ENCODE measurements at regions not wholly inside any gene's neighbourhood (a gene's known extent, or its start where the extent isn't known, plus 50 kb on each side); places are given as distances from the start of the nearest gene placed in this dataset.
A peak's percentile ranks its signal among the peaks of the same experiment; 100 is the strongest.

- CTCF ChIA-PET: no interaction called here
- Histone ChIP-seq H3K9me3 (ENCODE audit: control insufficient read depth, insufficient read depth, low read depth, low read length) (no peaks in the 10 kb centered on the region), H3K4me3 (ENCODE audit: low read depth, low read length) (no peak overlapping the region), H3K36me3 (ENCODE audit: control insufficient read depth in 2 of 2, insufficient read depth in 1 of 2, low read length in 2 of 2) (no peaks in the 10 kb centered on the region), H3K4me1 (ENCODE audit: control insufficient read depth, insufficient read depth, low read length) (no peaks in the 10 kb centered on the region), H3K27ac (ENCODE audit: extremely low read depth, low read depth, low read length) (no peak overlapping the region)
- TF ChIP-seq ZNF792 (tag by site-specific recombination; IDR thresholded peaks at IDR 0.05): no peak
- TF ChIP-seq BCL11B (tag by site-specific recombination; IDR thresholded peaks at IDR 0.05; ENCODE audit: low read depth): no peak
- no peak for TF ChIP-seq ZNF19 (tag by site-specific recombination; IDR thresholded peaks at IDR 0.05; ENCODE audit: low read depth)
- POLR2A ChIA-PET: no interaction called here
These were observed 1015.3 kb upstream of the NOVA1 start for GRCh38 chr14:27613102-27613501.

DNA sequence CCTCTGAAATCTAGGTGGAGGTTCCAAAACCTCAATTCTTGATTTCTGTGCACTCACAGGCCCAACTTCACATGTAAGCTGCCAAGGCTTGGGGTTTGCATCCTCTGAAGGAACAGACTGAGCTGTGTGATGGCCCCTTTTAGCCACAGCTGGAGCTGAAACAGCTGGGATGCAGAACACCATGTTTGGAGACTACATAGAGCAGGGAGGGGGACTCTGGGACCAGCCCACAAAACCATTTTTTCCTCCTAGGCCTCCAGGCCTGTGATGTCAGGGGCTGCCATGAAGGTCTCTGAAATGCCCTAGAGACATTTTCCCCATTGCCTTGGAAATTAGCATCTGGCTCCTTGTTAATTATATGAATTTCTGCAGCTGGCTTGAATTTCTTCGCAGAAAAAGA, 1025.9 kb upstream of the NOVA1 start:
- POLR2A ChIA-PET: no interaction called here
- no peak for TF ChIP-seq PRDM10 (tag by site-specific recombination; IDR thresholded peaks at IDR 0.05)
- TF ChIP-seq SETDB1 (IDR thresholded peaks at IDR 0.05; ENCODE audit: insufficient read length, low read length): peak; percentile 62
- peak; percentile 78 for TF ChIP-seq ZNF585B (tag by site-specific recombination; IDR thresholded peaks at IDR 0.05)
- no peak for TF ChIP-seq ZEB2 (tag by site-specific recombination; IDR thresholded peaks at IDR 0.05)
- TF ChIP-seq ZNF366 (tag by site-specific recombination; conservative IDR thresholded peaks at IDR 0.05): no peak
- TF ChIP-seq ZNF37A (tag by site-specific recombination; IDR thresholded peaks at IDR 0.05): no peak
- no peak for TF ChIP-seq ZNF707 (tag by site-specific recombination; IDR thresholded peaks at IDR 0.05)
- no peak for TF ChIP-seq ZNF10 (tag by site-specific recombination; IDR thresholded peaks at IDR 0.05)
- TF ChIP-seq ZFP41 (tag by site-specific recombination; IDR thresholded peaks at IDR 0.05; ENCODE audit: borderline replicate concordance): no peak
- no peak for TF ChIP-seq ZNF785 (tag by site-specific recombination; IDR thresholded peaks at IDR 0.05)
- H3K27ac ChIP-seq (ENCODE audit: extremely low read depth, low read depth, low read length): no peak overlapping the region
- no peak overlapping the region for H3K4me3 ChIP-seq (ENCODE audit: low read depth, low read length)
- no peaks in the 10 kb centered on the region for H3K36me3 ChIP-seq (ENCODE audit: control insufficient read depth in 2 of 2, insufficient read depth in 1 of 2, low read length in 2 of 2)
- CTCF ChIA-PET: no interaction called here
- no peaks in the 10 kb centered on the region for H3K9me3 ChIP-seq (ENCODE audit: control insufficient read depth, insufficient read depth, low read depth, low read length)
- no peaks in the 10 kb centered on the region for H3K4me1 ChIP-seq (ENCODE audit: control insufficient read depth, insufficient read depth, low read length)

DNA sequence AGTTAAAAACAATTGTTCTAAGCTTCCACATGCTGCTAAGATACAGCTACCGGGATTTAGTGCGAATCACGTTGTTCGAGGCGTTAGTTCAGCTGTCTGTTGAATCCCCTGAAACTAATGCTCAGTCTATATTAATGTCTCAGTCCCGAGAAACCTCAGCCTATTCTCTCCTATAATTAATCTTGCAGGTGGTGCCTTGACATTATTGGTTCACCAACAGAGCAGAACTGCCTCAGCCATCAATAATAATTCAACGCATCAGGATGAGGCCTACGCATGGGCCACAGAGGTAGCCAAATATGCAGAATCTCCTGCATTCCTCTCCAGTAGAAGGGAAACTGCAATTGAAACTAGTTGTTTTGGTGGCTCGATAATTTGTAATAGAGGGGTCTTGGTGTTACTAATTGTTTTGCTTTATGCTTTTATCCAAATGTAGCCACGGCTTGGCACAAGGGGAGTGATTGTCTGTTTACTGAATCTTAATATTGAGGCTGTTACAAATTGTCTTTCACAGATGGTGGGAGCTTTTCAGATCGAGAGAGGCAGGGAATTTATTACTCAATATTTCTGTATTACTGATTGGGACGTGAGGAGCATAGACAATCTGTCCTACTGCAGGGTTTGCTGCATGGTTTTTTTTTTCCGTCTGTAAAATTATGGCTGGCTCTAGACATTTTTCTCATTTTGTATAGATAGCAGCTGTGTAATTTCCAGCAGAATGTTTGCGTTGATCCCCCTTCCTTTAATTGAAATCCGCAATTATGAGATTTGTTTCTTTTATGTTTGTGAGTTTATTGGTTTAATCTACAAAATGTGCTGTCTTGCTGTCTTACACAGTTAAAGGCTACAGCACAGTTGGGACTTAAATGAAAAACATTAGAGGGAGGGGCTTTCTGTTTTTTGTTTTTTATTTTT, 1036.5 kb upstream of the NOVA1 start:
- ChIA-PET POLR2A (no interaction called here), CTCF (no interaction called here)
- H3K27ac ChIP-seq (ENCODE audit: extremely low read depth, low read depth, low read length): no peak overlapping the region
- TF ChIP-seq ZNF175 (tag by site-specific recombination; IDR thresholded peaks at IDR 0.05) (no peak), ZNF768 (tag by site-specific recombination; IDR thresholded peaks at IDR 0.05) (no peak), ZNF366 (tag by site-specific recombination; conservative IDR thresholded peaks at IDR 0.05) (no peak), REPIN1 (tag by site-specific recombination; IDR thresholded peaks at IDR 0.05; ENCODE audit: low read depth) (no peak), ZNF654 (tag by site-specific recombination; IDR thresholded peaks at IDR 0.05; ENCODE audit: low read depth) (no peak)
- TF ChIP-seq, protein P1, sequence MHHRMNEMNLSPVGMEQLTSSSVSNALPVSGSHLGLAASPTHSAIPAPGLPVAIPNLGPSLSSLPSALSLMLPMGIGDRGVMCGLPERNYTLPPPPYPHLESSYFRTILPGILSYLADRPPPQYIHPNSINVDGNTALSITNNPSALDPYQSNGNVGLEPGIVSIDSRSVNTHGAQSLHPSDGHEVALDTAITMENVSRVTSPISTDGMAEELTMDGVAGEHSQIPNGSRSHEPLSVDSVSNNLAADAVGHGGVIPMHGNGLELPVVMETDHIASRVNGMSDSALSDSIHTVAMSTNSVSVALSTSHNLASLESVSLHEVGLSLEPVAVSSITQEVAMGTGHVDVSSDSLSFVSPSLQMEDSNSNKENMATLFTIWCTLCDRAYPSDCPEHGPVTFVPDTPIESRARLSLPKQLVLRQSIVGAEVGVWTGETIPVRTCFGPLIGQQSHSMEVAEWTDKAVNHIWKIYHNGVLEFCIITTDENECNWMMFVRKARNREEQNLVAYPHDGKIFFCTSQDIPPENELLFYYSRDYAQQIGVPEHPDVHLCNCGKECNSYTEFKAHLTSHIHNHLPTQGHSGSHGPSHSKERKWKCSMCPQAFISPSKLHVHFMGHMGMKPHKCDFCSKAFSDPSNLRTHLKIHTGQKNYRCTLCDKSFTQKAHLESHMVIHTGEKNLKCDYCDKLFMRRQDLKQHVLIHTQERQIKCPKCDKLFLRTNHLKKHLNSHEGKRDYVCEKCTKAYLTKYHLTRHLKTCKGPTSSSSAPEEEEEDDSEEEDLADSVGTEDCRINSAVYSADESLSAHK (tag by site-specific recombination; IDR thresholded peaks at IDR 0.05): no peak
- H3K36me3 ChIP-seq (ENCODE audit: control insufficient read depth in 2 of 2, insufficient read depth in 1 of 2, low read length in 2 of 2): no peaks in the 10 kb centered on the region
- no peak overlapping the region for H3K4me3 ChIP-seq (ENCODE audit: low read depth, low read length)
- H3K4me1 ChIP-seq (ENCODE audit: control insufficient read depth, insufficient read depth, low read length): no peaks in the 10 kb centered on the region
- no peaks in the 10 kb centered on the region for H3K9me3 ChIP-seq (ENCODE audit: control insufficient read depth, insufficient read depth, low read depth, low read length)

All from HEK293 (cell line).